Neural crest cell (in vitro differentiated cells): ENCODE measurements at regions not wholly inside any gene's neighbourhood (a gene's known extent, or its start where the extent isn't known, plus 50 kb on each side); places are given as distances from the start of the nearest gene placed in this dataset.
A peak's percentile ranks its signal among the peaks of the same experiment; 100 is the strongest.

ENCODE experiments used
- DNase-seq: peaks from one replicate; pipeline ENCODE4 v3.0.0; 2021; ENCODE audit warnings: low read depth, mixed read lengths, low spot score
- H3K27ac Mint-ChIP-seq: one replicate; pipeline ENCODE4 v1.8.0; 2021; ENCODE audit warnings: mild to moderate bottlenecking, mixed read lengths; ENCODE audit not compliant: unreplicated experiment
- H3K27me3 Mint-ChIP-seq: 2 replicates; pipeline ENCODE4 v1.8.0; 2021; ENCODE audit warnings: low read depth, mild to moderate bottlenecking, mixed read lengths
- H3K36me3 Mint-ChIP-seq: 2 replicates; pipeline ENCODE4 v1.8.0; 2021; ENCODE audit warnings: low read depth, mild to moderate bottlenecking, mixed read lengths
- H3K4me1 Mint-ChIP-seq: 2 replicates; pipeline ENCODE4 v1.8.0; 2021; ENCODE audit warnings: mixed read lengths
- H3K4me3 Mint-ChIP-seq: one replicate; pipeline ENCODE4 v1.8.0; 2021; ENCODE audit warnings: mild to moderate bottlenecking, mixed read lengths
- H3K9me3 Mint-ChIP-seq: 2 replicates; pipeline ENCODE4 v1.8.0; 2021; ENCODE audit warnings: mixed read lengths
- TF ChIP-seq, protein P1 (sequence below): fragments of 200-600 bp; sonication (generic); conservative IDR thresholded peaks from 2 replicates; pipeline ENCODE4 v1.5.0; 2021; ENCODE audit warnings: antibody characterized with exemption, mild to moderate bottlenecking

DNA sequence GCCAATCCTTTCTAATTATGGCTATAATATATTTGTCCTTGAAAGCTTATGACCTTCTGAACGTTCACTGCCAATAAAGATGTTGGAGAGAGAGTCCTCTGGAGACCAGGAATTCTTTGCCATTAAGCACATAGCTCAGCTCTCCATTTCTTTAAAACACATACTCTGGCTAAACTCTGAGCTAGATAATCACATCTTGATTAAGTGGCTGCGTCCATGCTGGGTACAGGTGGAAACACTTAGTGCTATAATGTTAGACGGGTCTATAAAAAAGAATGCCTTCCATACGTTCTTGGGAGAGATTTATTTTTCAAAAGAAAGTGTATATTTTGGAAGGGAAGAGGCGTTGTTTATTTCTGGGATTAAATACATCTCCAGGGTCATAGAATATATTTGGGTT lies 314.5 kb downstream of the LPIN1 start:
- Mint-ChIP-seq H3K4me1 (peaks cover 15% of the 10 kb centered on the region), H3K36me3 (peaks cover 2% of the 10 kb centered on the region), H3K9me3 (peaks cover 5% of the 10 kb centered on the region), H3K27me3 (no peaks in the 10 kb centered on the region), H3K27ac (no peak overlapping the region), H3K4me3 (no peak overlapping the region)
- DNase-seq, result no peak
- TF ChIP-seq, protein P1, sequence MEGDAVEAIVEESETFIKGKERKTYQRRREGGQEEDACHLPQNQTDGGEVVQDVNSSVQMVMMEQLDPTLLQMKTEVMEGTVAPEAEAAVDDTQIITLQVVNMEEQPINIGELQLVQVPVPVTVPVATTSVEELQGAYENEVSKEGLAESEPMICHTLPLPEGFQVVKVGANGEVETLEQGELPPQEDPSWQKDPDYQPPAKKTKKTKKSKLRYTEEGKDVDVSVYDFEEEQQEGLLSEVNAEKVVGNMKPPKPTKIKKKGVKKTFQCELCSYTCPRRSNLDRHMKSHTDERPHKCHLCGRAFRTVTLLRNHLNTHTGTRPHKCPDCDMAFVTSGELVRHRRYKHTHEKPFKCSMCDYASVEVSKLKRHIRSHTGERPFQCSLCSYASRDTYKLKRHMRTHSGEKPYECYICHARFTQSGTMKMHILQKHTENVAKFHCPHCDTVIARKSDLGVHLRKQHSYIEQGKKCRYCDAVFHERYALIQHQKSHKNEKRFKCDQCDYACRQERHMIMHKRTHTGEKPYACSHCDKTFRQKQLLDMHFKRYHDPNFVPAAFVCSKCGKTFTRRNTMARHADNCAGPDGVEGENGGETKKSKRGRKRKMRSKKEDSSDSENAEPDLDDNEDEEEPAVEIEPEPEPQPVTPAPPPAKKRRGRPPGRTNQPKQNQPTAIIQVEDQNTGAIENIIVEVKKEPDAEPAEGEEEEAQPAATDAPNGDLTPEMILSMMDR, result no peak

DNA sequence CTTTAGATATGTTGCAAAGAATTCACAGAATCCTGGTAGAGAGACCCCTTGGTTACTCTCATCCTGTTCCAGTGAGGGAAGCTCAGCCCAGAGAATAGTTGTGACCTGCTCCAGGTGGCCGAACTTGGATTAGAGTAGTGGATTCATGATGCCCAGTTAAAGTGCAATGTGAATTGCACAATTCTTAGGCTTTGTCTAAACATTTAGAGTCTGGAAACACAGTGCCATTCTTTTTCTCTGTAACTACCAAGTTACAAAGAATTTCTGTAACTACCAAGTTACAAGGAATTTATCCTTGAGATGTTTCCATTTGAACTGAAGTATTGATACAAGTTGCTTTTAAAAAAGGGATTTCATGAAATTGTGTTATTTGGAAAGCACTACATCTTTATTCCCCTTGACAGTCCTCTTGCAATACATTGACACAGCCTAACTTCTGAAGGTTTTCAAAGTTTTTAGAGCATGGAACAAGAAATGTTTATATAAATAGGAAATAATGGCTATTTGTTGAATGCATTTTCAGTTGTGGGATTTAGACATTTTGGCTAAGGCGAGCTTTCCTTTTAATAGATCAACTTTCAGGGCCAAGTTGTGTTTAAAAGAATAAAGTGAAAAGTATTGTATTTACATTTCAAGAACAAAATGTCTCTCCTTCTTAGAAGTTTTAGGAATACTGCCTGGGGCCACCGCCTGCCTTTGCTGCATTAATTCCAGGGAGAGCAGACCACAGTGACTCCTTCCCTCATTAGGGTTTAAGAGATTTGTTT lies 315.0 kb downstream of the LPIN1 start:
- Mint-ChIP-seq H3K27me3 (no peaks in the 10 kb centered on the region), H3K36me3 (peaks cover 2% of the 10 kb centered on the region), H3K9me3 (peaks cover 5% of the 10 kb centered on the region), H3K27ac (peak overlapping the region; percentile 20), H3K4me1 (peaks cover 15% of the 10 kb centered on the region), H3K4me3 (no peak overlapping the region)
- TF ChIP-seq, protein P1, result no peak
- no peak for DNase-seq

DNA sequence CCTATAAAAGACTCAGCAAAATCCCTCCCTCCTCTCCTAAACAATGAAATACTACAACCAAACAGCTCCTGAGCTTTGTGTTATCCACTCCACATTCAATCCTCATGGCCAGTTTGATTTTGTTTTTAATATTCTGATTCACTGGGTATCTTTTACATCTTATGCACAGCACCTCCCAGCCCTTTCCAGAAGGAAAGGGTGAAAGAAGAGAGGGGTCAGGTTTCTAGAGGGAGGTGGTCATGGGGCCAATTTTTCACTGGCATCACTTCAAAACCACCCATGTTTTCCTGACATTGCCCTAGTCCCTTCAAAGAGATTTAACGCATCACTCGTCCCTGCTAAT lies 315.6 kb downstream of the LPIN1 start:
- no peaks in the 10 kb centered on the region for H3K27me3 Mint-ChIP-seq

DNA sequence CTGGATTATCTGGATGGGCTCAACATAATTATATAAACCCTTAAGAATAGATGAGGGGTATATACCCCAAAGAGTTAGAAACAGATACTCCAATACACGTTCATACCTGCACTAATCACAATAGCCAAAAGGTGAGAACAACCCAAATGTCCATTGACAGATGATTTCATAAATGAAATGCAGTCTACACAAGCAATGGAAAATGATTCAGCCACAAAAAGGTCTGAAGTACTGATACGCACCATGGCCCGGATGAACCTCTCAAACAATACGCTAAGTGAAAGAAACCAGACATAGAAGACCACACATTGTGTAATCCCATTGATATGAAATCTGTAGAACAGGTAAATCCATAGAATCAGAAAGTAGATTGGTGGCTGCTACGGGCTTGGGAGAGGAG lies 316.8 kb downstream of the LPIN1 start:
- no peaks in the 10 kb centered on the region for H3K27me3 Mint-ChIP-seq
- H3K36me3 Mint-ChIP-seq, result peaks cover 2% of the 10 kb centered on the region
- TF ChIP-seq, protein P1, result no peak
- no peak overlapping the region for H3K4me3 Mint-ChIP-seq
- H3K9me3 Mint-ChIP-seq, result peaks cover 5% of the 10 kb centered on the region
- DNase-seq, result no peak
- no peak overlapping the region for H3K27ac Mint-ChIP-seq
- peaks cover 11% of the 10 kb centered on the region for H3K4me1 Mint-ChIP-seq

More for the DNA sequence above, 315.6 kb downstream of the LPIN1 start:
- Mint-ChIP-seq H3K4me1 (peaks cover 15% of the 10 kb centered on the region), H3K36me3 (peaks cover 2% of the 10 kb centered on the region), H3K4me3 (no peak overlapping the region), H3K9me3 (peaks cover 5% of the 10 kb centered on the region), H3K27ac (peak overlapping the region; percentile 20)
- TF ChIP-seq, protein P1, result no peak
- DNase-seq, result no peak

DNA sequence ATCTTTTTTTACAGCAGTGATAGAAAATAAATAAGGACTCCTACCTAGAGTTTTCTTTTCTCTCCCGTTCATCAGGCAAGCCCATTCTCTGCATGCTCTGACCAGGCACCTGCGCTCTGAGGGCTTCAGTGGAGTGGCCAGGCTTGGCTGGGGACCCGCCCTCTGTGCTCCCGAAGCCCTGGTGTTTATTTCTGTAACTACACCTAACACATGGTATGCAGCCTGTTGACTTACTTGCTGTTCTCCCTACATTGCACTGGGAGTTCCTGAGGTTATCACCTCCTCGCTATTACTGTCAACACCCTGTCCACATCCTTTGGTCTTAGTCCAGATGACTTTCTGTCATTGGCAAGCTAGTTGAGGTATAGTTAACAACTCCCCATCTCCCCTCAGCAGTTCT lies 317.7 kb downstream of the LPIN1 start:
- Mint-ChIP-seq H3K9me3 (peaks cover 5% of the 10 kb centered on the region), H3K4me3 (no peak overlapping the region), H3K4me1 (peaks cover 16% of the 10 kb centered on the region), H3K36me3 (peaks cover 2% of the 10 kb centered on the region), H3K27ac (no peak overlapping the region), H3K27me3 (no peaks in the 10 kb centered on the region)
- TF ChIP-seq, protein P1, result no peak
- no peak for DNase-seq
